GM12892 (cell line): ENCODE measurements at regions not wholly inside any gene's neighbourhood (a gene's known extent, or its start where the extent isn't known, plus 50 kb on each side); places are given as distances from the start of the nearest gene placed in this dataset.

ENCODE experiments used
- DNase-seq: peaks from one replicate; pipeline ENCODE4 v3.0.0; 2011; ENCODE audit not compliant: insufficient read length
- FAIRE-seq: peaks from 2 replicates; lab custom pipeline; 2011; peaks lifted over from hg19 to GRCh38; lab: Jason Lieb, UNC
- POLR2A ChIP-seq: IDR thresholded peaks from 2 replicates; pipeline ENCODE4 v1.6.1; 2011; ENCODE audit warnings: low read depth, low read length, control low read depth
- POLR2AphosphoS5 ChIP-seq: IDR thresholded peaks from 2 replicates; pipeline ENCODE4 v1.6.1; 2011; ENCODE audit warnings: low read depth, low read length, control low read depth
- TAF1 ChIP-seq: IDR thresholded peaks from 2 replicates; pipeline ENCODE4 v1.6.1; 2011; ENCODE audit warnings: low read depth, mild to moderate bottlenecking, control low read depth, low read length, borderline replicate concordance

DNA sequence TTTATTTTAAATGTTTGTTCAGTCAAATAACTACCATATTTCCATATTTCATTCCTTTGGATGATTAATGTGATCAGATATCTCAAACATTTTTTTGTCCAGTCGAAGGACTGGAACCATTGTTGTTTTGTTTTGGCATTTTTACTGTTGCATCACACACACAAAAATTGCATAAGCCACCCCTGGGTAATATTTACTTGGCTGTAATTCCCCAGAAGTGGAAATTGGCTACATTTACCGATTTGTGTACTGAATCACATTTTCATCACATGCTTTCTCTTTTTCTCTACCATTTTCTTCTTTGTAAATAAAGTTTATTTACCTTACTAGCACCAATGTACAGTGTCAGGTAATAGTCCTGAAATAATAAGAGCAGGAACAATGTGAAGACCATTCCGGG is 1729.7 kb upstream of the WWC1 start:
- DNase-seq = no peak
- no peak for FAIRE-seq
- TF ChIP-seq POLR2A = no peak
- TF ChIP-seq TAF1 = no peak
- TF ChIP-seq POLR2AphosphoS5 = no peak

- DNase-seq (no peak), FAIRE-seq (no peak)
- TF ChIP-seq TAF1 (no peak), POLR2A (no peak), POLR2AphosphoS5 (no peak)
Observed at GRCh38 chr5:166562246-166562645, 1729.2 kb upstream of the WWC1 start.

DNA sequence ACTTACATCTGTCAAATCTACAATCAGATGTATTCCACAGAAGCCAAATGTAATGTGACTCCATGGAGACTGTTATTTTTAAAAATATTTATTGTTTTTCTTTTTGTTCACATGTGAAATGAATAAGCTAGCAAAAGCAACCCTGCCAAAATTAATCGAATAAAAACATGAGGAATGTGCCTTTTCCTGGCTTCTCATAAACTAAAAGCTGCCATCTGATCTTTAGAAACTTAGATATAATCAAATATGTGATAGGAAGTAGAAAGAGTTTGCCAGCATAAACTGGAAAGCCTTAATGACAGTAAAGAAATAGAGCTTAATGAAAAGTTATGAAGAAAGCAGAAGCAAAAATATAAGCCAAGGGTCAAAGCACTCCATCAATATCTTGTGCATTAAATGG is 1724.7 kb upstream of the WWC1 start:
- FAIRE-seq (no peak), DNase-seq (no peak)
- no peak for TF ChIP-seq TAF1
- TF ChIP-seq POLR2A = no peak
- TF ChIP-seq POLR2AphosphoS5 = no peak

- no peak for TF ChIP-seq TAF1
- TF ChIP-seq POLR2AphosphoS5 = no peak
- no peak for TF ChIP-seq POLR2A
- DNase-seq = no peak
- no peak for FAIRE-seq
Observed at GRCh38 chr5:166570865-166571264, 1720.6 kb upstream of the WWC1 start.

DNA sequence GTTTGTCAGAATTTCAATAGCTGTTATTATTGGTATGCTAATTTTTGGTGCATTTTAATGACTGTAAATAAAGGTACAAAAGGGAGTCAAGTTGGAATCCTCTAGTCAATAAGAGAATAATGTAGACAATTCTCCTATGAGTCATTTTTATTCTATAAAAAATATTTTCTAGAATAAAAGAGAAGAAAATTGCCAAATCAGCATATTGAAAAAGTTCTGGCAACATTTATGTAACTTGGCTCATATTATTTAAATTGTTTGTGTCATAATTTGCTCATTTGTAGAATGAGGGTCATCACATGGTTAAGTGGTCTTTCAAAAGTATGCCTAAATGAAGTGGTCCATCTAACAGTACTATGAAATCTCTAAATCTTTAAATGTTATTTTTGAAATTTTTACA is 1719.8 kb upstream of the WWC1 start:
- FAIRE-seq = no peak

GRCh38 chr5:166576323-166576722 is 1715.1 kb upstream of the WWC1 start:
- no peak for TF ChIP-seq TAF1
- TF ChIP-seq POLR2A = no peak
- TF ChIP-seq POLR2AphosphoS5 = no peak
- no peak for FAIRE-seq
- no peak for DNase-seq

More for the DNA sequence above, 1719.8 kb upstream of the WWC1 start:
- no peak for TF ChIP-seq TAF1
- TF ChIP-seq POLR2AphosphoS5 = no peak
- DNase-seq = no peak

DNA sequence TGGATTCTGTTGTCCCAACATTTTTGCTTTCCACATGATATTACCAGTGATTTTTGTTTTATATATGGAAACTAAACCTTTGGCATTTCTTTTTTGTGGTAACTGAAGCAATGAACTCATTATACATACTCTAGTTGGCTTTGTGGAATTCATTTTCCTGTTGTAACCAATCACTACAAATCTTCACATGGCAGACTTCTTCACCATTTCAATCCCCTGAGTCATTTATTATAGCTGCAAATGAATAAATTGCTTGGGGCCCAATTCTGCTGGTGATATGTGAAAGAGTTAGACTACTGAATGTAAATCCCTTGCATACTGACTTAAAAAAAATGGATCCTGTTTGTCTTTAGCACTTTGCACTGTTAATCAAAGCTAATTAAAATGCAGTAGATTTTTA is 1709.6 kb upstream of the WWC1 start:
- FAIRE-seq = no peak
- TF ChIP-seq POLR2AphosphoS5 (no peak), POLR2A (no peak), TAF1 (no peak)
- no peak for DNase-seq

GRCh38 chr5:166582416-166582815 is 1709.0 kb upstream of the WWC1 start:
- no peak for TF ChIP-seq POLR2AphosphoS5
- no peak for TF ChIP-seq POLR2A
- no peak for TF ChIP-seq TAF1
- FAIRE-seq = no peak
- DNase-seq = no peak

DNA sequence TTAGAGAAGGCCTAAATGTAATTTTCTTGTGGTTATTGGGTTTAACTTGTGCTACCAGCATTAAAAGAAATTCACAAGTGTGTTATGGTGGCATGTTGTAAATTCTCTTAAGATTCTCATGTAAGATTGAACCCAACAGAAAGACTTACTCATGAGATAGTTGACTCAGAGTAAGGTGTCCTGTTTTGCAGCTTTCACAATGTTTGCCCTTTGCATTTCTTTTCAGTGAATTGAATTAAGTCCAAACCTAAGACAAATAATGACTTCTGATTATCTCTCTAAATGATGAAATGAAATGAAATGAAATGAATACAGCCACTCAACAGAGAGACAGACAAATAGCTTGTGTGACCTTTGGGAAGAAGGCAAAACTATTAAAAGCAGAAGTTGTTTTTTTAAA is 1696.9 kb upstream of the WWC1 start:
- DNase-seq = no peak
- no peak for TF ChIP-seq POLR2A
- no peak for TF ChIP-seq POLR2AphosphoS5
- no peak for TF ChIP-seq TAF1
- FAIRE-seq = no peak

- TF ChIP-seq TAF1 (no peak), POLR2AphosphoS5 (no peak), POLR2A (no peak)
- DNase-seq (no peak), FAIRE-seq (no peak)
Observed at GRCh38 chr5:166595274-166595951, 1696.0 kb upstream of the WWC1 start.

DNA sequence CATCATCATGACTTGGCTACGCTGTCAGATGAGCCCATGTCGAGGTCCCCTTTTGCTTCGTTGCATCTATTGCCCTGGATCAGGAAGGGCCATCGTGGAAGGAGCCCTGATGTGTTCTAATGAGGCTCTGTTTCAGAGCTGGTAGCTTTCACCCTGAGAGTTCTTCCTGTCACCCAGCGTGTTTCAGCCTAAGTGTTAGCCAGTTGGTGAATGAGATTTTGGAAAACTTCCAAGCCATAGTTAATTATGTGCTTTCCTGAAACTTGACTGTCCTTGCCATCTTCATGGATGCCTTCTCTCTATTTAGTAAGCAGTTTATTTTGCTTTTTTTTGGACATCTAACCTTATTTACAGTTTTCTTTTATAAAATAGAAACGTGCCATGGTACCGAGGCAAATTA is 1695.4 kb upstream of the WWC1 start:
- DNase-seq (no peak), FAIRE-seq (no peak)
- TF ChIP-seq POLR2A = no peak
- no peak for TF ChIP-seq POLR2AphosphoS5
- TF ChIP-seq TAF1 = no peak

- FAIRE-seq (no peak), DNase-seq (no peak)
- TF ChIP-seq POLR2A = no peak
Observed at GRCh38 chr5:166602271-166602670, 1689.2 kb upstream of the WWC1 start.

- no peak for TF ChIP-seq POLR2AphosphoS5
- no peak for TF ChIP-seq POLR2A
- no peak for TF ChIP-seq TAF1
- FAIRE-seq (no peak), DNase-seq (no peak)
Observed at GRCh38 chr5:166617507-166617906, 1673.9 kb upstream of the WWC1 start.

GRCh38 chr5:166618526-166618925 is 1672.9 kb upstream of the WWC1 start:
- FAIRE-seq (no peak), DNase-seq (no peak)
- no peak for TF ChIP-seq POLR2A
- no peak for TF ChIP-seq TAF1
- TF ChIP-seq POLR2AphosphoS5 = no peak
